Natural killer cell (primary cell): ENCODE measurements at regions not wholly inside any gene's neighbourhood (a gene's known extent, or its start where the extent isn't known, plus 50 kb on each side); places are given as distances from the start of the nearest gene placed in this dataset.

Experiments used
- ATAC-seq, 3 donors: fragments of 150-1000 bp in 2 of 3; fragments of 200-7000 bp in 1 of 3; cut with Tn5 transposase; 1 replicate in 1 of 3; 2 replicates in 2 of 3; pipeline ENCODE4 v1.10.0; 2021; ENCODE audit warnings: mild to moderate bottlenecking in 2 of 3, moderate library complexity in 2 of 3
- DNase-seq, 2 donors: peaks; one replicate each; pipeline versions ENCODE4 v3.0.0 to v3.0.0-alpha.2; 2013 to 2021; ENCODE audit warnings: mixed read lengths in 1 of 2
- H3K27ac ChIP-seq: one replicate; pipeline ENCODE4 v1.5.1; 2013; ENCODE audit warnings: mild to moderate bottlenecking, low read length
- H3K27me3 ChIP-seq: one replicate; pipeline ENCODE4 v1.6.1; 2013; ENCODE audit warnings: low read length; ENCODE audit not compliant: control insufficient read depth, insufficient read depth
- H3K36me3 ChIP-seq: one replicate; pipeline ENCODE4 v1.6.1; 2013; ENCODE audit warnings: low read length; ENCODE audit not compliant: control insufficient read depth, insufficient read depth
- H3K4me1 ChIP-seq: one replicate; pipeline ENCODE4 v1.6.1; 2013; ENCODE audit warnings: low read length; ENCODE audit not compliant: control insufficient read depth, insufficient read depth
- H3K4me3 ChIP-seq: one replicate; pipeline ENCODE4 v1.5.1; 2013; ENCODE audit warnings: low read length
- H3K9me3 ChIP-seq: one replicate; pipeline ENCODE4 v1.6.1; 2013; ENCODE audit warnings: low read length; ENCODE audit not compliant: control insufficient read depth, insufficient read depth
- H3K27ac Mint-ChIP-seq, 2 donors: one replicate each; pipeline ENCODE4 v1.8.0; 2022; ENCODE audit warnings: mild to moderate bottlenecking in 2 of 2, mixed read lengths in 2 of 2, moderate library complexity in 1 of 2
- H3K27me3 Mint-ChIP-seq, 2 donors: one replicate each; pipeline ENCODE4 v1.8.0; 2022; ENCODE audit warnings: low read depth in 2 of 2, mixed read lengths in 2 of 2
- H3K36me3 Mint-ChIP-seq: one replicate; pipeline ENCODE4 v1.8.0; 2022; ENCODE audit warnings: mixed read lengths
- H3K4me1 Mint-ChIP-seq, 2 donors: one replicate each; pipeline ENCODE4 v1.8.0; 2022; ENCODE audit warnings: mixed read lengths in 2 of 2
- H3K4me3 Mint-ChIP-seq: one replicate; pipeline ENCODE4 v1.8.0; 2022; ENCODE audit warnings: mild to moderate bottlenecking, moderate library complexity, mixed read lengths
- H3K9me3 Mint-ChIP-seq, 2 donors: one replicate each; pipeline ENCODE4 v1.8.0; 2022; ENCODE audit warnings: mixed read lengths in 2 of 2
- WGBS: methylation state at CpG from one replicate; pipeline ENCODE4 v1.1.7; 2013; ENCODE audit warnings: missing lambda C conversion rate; ENCODE audit not compliant: insufficient coverage; 5-methylcytosine and 5-hydroxymethylcytosine counted together
- intact Hi-C: fragments of 100-400 bp; cut with micrococcal nuclease; formaldehyde crosslinking; loops from one replicate; pipeline ENCODE4 v1.14.2; 2022
- TF ChIP-seq, protein P1 (sequence below): fragments of 200-600 bp; IDR thresholded peaks from one replicate; pipeline ENCODE4 v1.8.0; 2022; ENCODE audit warnings: antibody characterized with exemption

- no peaks in the 10 kb centered on the region for H3K36me3 ChIP-seq
- H3K4me1 ChIP-seq, result no peaks in the 10 kb centered on the region
- no peaks in the 10 kb centered on the region for H3K27me3 Mint-ChIP-seq
- no peak overlapping the region for H3K4me3 ChIP-seq
- no peaks in the 10 kb centered on the region for H3K4me1 Mint-ChIP-seq
- H3K27me3 ChIP-seq, result no peaks in the 10 kb centered on the region
- no peaks in the 10 kb centered on the region for H3K36me3 Mint-ChIP-seq
- DNase-seq (no peak), ATAC-seq (no peak)
- no peak overlapping the region for H3K27ac ChIP-seq
- intact Hi-C loops, result no loop called here
- H3K9me3 Mint-ChIP-seq, result peaks cover 3 to 6% of the 10 kb centered on the region in 2 donors
- TF ChIP-seq, protein P1, sequence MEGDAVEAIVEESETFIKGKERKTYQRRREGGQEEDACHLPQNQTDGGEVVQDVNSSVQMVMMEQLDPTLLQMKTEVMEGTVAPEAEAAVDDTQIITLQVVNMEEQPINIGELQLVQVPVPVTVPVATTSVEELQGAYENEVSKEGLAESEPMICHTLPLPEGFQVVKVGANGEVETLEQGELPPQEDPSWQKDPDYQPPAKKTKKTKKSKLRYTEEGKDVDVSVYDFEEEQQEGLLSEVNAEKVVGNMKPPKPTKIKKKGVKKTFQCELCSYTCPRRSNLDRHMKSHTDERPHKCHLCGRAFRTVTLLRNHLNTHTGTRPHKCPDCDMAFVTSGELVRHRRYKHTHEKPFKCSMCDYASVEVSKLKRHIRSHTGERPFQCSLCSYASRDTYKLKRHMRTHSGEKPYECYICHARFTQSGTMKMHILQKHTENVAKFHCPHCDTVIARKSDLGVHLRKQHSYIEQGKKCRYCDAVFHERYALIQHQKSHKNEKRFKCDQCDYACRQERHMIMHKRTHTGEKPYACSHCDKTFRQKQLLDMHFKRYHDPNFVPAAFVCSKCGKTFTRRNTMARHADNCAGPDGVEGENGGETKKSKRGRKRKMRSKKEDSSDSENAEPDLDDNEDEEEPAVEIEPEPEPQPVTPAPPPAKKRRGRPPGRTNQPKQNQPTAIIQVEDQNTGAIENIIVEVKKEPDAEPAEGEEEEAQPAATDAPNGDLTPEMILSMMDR, result no peak
- no peaks in the 10 kb centered on the region for H3K9me3 ChIP-seq
- H3K4me3 Mint-ChIP-seq, result no peak overlapping the region
- WGBS, result 95% methylated on average over 4 of the region's 4 CpGs
- H3K27ac Mint-ChIP-seq, result no peak overlapping the region
Measured at GRCh38 chr2:18841248-18842150, 252.1 kb upstream of the NT5C1B start.

DNA sequence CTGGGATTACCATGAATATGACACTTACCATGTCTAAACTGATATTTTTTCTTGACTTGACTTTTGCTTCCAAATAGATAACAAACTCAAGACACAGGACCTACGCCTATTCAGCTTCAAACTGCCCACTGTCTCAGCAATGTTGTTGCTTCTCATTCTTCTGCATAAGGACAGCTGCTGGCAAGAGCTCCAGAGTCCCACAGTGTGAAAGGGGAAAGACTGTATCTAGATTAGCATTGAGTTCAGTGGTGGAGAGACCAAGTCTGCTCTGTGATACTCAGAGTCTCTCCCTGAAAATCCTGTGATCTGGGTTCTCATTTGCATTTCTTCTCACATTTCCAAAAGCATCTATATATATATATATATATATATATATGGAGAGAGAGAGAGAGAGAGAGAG lies 247.9 kb upstream of the NT5C1B start:
- no peak for DNase-seq
- no peak overlapping the region for H3K4me3 Mint-ChIP-seq
- Histone ChIP-seq H3K27me3 (no peaks in the 10 kb centered on the region), H3K4me3 (no peak overlapping the region), H3K36me3 (no peaks in the 10 kb centered on the region), H3K9me3 (no peaks in the 10 kb centered on the region), H3K4me1 (no peaks in the 10 kb centered on the region), H3K27ac (no peak overlapping the region)
- H3K9me3 Mint-ChIP-seq, result peaks cover 2% of the 10 kb centered on the region in 2 donors
- 100% methylated on average over 1 of the region's 1 CpG for WGBS
- H3K36me3 Mint-ChIP-seq, result no peaks in the 10 kb centered on the region
- intact Hi-C loops, result no loop called here
- no peaks in the 10 kb centered on the region for H3K4me1 Mint-ChIP-seq
- no peak overlapping the region for H3K27ac Mint-ChIP-seq
- no peak for ATAC-seq
- H3K27me3 Mint-ChIP-seq, result no peaks in the 10 kb centered on the region
- TF ChIP-seq, protein P1, result no peak

GRCh38 chr2:18836436-18836835 lies 247.1 kb upstream of the NT5C1B start:
- H3K4me3 ChIP-seq, result no peak overlapping the region
- TF ChIP-seq, protein P1, result no peak
- 83% methylated on average over 4 of the region's 4 CpGs for whole genome bisulfite sequencing
- DNase-seq (no peak), ATAC-seq (no peak)
- no peaks in the 10 kb centered on the region for H3K36me3 Mint-ChIP-seq
- no peaks in the 10 kb centered on the region for H3K4me1 Mint-ChIP-seq
- no peaks in the 10 kb centered on the region for H3K27me3 Mint-ChIP-seq
- no peaks in the 10 kb centered on the region for H3K4me1 ChIP-seq
- H3K4me3 Mint-ChIP-seq, result no peak overlapping the region
- H3K9me3 ChIP-seq, result no peaks in the 10 kb centered on the region
- no peaks in the 10 kb centered on the region for H3K36me3 ChIP-seq
- intact Hi-C loops, result no loop called here
- H3K27ac Mint-ChIP-seq, result no peak overlapping the region
- H3K27me3 ChIP-seq, result no peaks in the 10 kb centered on the region
- no peak overlapping the region for H3K27ac ChIP-seq
- H3K9me3 Mint-ChIP-seq, result peaks cover 2% of the 10 kb centered on the region in 2 donors

DNA sequence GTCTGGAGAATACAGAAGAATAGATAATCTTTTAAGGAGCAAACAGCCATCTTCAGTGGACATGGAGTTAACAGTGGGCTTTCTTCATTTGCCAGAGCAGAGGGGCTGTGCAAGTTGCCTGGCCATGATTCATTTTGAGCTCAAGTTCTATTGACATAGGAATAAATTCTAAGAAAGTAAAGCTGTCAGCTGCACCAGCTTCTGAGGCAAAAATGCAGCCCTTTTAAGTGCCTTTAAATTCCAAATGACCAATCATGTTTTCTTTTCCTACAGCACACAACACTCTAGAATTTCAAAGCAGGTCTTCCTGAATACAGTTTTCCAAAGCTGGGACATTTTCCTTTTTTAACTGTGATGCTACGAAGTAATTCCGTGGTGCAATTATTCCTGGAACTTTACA lies 246.4 kb upstream of the NT5C1B start:
- WGBS, result 87% methylated on average over 2 of the region's 2 CpGs
- no peaks in the 10 kb centered on the region for H3K4me1 Mint-ChIP-seq
- H3K27me3 Mint-ChIP-seq, result no peaks in the 10 kb centered on the region

More for the DNA sequence above, 246.4 kb upstream of the NT5C1B start:
- no peak for ATAC-seq
- H3K27ac ChIP-seq, result no peak overlapping the region
- H3K36me3 ChIP-seq, result no peaks in the 10 kb centered on the region
- no peaks in the 10 kb centered on the region for H3K4me1 ChIP-seq
- no peaks in the 10 kb centered on the region for H3K9me3 ChIP-seq
- no peak overlapping the region for H3K4me3 ChIP-seq
- no peaks in the 10 kb centered on the region for H3K36me3 Mint-ChIP-seq
- TF ChIP-seq, protein P1, result no peak
- intact Hi-C loops, result no loop called here
- no peak overlapping the region for H3K27ac Mint-ChIP-seq
- DNase-seq, result no peak
- peaks cover 1 to 2% of the 10 kb centered on the region in 2 donors for H3K9me3 Mint-ChIP-seq
- H3K4me3 Mint-ChIP-seq, result no peak overlapping the region
- H3K27me3 ChIP-seq, result no peaks in the 10 kb centered on the region
